ENCODE measurements at regions not wholly inside any gene's neighbourhood (a gene's known extent, or its start where the extent isn't known, plus 50 kb on each side); places are given as distances from the start of the nearest gene placed in this dataset.

- no peak for DNase-seq
Measured at GRCh38 chr2:16408331-16409005, 257.2 kb downstream of the CYRIA start.

GRCh38 chr2:16407358-16407757 lies 258.3 kb downstream of the CYRIA start:
- DNase-seq, result no peak

DNA sequence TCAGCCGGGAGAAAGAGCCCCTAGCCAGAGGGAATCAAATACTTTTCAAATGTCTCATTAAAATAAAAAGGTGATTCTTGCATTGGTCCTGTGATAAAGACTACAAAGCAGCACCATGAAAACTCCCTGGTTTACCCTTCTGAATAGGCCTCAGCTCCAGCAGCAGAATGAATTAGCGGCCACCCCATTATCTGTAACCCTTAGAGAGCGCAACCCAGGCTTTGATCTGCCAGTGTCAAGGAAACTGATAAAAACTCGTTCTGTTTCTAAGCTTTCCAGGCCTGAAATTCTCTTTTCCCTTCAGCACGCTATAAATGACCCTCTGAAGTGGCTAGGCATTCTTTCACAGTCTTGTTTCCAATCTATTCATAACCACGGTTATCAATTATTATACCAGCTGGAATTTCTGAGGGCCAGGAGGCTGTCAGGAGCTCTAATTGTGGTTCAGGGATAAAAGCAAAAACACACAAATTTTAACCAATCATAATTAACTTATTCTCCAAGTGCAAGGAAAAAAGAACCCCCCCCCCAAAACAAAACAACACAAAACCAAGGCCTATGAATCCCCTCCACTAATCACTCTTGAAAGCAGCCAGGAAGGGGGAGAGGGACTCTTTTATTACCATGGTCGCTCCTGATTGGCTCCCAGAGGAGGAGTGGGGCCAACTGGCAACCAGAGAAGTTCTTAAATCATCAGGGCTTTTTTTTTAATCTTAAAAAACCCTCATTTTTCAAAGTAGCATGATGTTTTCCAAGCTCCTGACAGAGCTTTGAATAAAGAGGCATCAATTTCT lies 258.9 kb downstream of the CYRIA start:
- no peak for DNase-seq

DNA sequence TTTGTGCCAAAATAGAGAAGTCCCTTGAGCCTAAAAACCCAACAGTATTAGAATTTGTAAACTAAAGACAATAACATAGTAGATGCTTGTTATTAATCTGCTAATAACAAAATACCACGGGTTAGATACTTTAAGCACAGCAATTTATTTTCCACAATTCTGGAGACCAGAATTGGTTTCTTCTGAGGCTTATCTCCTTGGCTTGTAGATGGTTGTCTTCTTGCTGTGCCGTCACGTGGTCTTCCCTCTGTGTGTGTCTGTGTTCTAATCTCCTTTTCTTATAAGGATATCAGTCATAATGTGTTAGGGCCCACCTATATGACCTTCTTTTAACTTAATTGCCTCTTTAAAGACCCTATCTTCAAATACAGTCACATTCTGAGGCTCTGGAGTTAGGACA lies 260.1 kb downstream of the CYRIA start:
- DNase-seq, result no peak

- DNase-seq, result no peak
Measured at GRCh38 chr2:16404551-16405300, 260.9 kb downstream of the CYRIA start.

DNA sequence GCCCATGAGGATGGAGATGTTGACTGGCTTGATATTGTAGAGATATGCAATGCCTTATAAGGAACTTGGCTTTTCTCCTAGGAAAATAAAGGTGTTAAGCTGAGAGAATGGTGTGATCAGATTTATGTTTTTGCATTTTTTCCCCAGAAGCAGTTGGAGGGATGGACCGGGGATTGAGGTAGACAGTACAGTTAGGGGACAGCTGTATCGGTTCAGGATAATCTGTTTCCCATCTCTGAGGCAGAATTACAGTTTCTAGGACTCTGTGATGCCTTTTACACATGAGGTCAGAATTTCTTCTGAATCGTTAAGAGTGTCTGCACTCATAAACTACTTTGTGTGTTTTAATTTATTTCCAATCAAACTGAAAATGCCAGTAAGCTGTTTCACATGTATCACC lies 261.5 kb downstream of the CYRIA start:
- no peak for DNase-seq

DNA sequence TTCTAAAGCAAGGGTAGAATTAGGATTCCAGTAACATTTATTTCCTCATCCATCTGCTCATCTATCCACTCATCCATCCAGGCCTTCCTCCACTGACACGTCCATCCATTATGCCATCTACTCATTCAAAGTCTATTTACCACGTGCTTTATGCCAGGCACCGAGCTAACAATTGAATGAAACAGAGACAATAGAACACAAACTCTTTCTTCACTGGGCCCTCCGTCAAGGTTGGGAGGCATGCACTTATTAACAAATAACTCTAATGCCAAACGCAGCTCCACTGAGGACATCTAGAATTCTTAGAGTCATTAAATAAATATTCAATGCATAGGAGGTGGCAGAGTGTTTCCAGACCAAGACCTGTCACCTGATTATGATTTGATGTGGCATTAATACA lies 262.7 kb downstream of the CYRIA start:
- DNase-seq, result no peak

DNA sequence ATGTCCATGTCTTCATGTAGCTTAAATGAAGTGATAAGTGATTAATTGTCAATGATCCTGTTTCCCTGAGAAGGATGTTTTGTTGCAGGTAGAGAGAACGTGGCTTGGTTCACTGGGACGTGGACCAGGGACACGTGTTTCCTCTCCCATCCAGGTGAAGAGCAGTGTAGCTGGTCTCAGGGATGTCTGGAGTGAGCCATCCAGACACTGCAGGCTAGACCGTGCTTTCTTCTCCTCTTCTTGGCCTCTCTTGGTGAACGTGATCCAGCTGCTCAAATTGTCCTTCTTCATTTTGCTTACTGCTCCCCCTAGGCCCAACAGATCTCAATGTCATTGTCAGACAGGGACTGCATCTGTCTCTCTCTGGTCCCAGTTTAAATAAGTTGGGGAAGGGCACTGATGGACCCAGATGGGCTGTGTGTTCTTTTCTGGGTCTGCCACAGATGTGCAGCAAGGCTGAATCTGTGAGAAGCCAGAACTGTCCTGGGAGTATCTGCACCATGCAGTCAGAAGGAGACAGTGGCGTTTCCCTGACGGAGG lies 263.8 kb downstream of the CYRIA start:
- DNase-seq, result no peak

GRCh38 chr2:16400127-16400623 lies 265.5 kb downstream of the CYRIA start:
- DNase-seq, result no peak

GRCh38 chr2:16398486-16399043 lies 267.1 kb downstream of the CYRIA start:
- no peak for DNase-seq

- DNase-seq, result no peak
Measured at GRCh38 chr2:16397681-16398475, 267.8 kb downstream of the CYRIA start.

- DNase-seq, result no peak
Measured at GRCh38 chr2:16396986-16397385, 268.6 kb downstream of the CYRIA start.

DNA sequence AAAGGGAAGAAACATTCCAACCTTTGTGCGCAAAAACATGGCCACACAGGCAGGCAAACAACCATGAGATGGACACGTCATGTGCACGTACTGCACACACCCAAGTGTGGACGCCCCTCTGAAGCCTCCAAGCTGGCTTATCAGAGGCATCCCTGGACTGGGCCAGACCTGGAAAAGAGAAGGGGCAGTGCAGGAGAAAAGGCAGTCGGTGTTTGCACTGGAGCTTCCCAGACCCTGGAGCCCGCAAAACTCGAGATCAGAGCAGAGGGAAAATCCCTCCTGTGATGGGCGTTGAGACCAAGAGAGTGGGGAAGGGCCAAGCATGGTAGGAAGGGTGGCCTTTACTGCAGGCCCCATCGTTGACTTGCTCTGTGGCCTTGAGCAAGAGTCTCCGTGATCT lies 269.5 kb downstream of the CYRIA start:
- DNase-seq, result no peak

DNA sequence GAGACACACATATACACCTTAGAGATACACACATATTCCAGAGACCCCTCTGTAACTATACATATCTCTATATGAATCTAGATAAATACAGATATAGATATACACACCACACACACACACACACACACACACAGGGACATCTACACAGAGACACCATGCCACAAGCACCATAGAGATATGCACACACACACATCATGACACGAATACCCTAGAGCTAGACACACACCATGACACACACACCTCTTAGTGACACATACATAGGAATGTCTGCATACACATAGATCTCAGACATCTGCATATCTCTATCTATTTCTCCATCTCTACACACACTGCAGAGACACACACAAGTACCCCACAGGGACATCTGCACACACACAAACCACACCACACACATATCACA lies 270.0 kb downstream of the CYRIA start:
- no peak for DNase-seq

GRCh38 chr2:16394986-16395550 lies 270.6 kb downstream of the CYRIA start:
- DNase-seq, result no peak

DNA sequence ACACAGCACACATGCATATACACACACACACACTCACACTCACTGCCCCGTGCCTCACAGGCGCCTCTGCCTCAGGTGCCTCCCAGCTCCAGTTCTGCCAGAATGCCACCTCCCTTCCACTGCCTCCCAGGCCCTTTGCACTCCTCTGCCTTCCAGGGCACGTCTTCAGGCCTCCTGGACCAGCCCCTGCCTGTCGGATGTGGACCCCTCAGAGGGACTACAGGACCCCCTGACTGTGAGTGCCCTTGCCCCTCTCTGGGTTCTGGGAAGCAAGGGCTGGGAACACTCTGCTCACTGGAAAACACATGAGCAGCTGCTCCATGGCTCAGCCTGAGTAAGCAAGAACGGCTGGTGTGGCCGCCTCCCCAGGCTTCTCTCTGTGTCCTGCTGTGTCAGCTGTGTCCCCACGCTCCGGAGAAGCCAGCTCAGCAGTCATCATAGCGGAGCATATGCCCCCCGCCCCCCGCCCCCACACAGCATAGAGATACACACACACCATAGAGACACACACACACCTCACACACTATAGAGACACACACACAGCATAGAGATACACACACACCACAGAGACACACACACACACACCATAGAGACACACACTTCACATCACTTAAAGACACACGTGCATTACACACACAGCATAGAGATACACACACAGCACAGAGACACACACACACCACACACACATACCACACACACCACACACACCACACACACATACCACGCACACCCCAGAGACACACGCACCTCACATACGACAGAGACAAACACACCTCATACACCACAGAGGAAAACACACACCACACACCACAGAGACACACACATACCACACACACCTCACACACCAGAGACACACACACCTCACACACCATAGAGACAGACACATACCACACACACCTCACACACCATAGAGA lies 271.3 kb downstream of the CYRIA start:
- DNase-seq, result no peak

GRCh38 chr2:16393500-16394071 lies 272.0 kb downstream of the CYRIA start:
- DNase-seq, result no peak

DNA sequence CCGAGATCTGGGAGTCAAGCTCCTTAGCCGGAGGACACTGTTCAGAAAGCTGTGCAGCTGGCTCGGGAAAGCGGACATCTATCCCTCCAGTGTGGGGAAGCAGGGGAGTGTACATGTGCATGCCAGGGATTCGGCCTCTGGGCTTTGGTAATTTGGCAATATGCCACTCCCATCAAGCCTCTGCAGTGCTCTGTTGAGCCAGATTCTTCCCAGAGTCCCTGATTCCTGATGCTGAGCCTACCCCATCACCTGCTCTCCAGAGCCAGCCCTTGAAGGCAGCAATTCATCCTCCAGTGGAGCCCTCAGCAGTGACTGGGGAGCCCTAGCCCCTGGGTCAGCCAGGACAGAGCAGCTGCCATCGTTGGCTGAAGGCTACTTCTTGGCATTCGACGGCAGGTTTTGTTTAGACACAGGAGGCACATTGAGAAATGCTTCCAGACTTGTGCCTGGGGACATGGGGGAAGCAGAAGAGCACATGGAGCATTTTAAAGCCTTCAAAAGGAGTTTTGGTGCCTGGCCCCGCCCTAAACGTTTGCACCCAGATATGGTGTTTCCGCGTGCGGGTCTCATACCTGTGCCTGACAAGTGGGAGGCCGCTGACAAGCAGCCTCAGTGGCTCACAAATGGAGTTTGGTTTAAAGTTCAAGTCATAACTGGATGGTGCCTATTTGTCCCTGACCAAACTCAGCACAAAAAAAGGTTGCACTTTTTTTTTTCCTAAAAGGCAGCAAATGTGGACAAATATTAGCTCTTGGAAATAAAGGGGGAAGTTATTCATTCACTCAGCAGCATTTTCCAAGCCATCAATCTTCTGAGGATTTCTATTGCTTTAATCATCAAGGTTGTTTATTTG lies 272.8 kb downstream of the CYRIA start:
- no peak for DNase-seq

- DNase-seq, result no peak
Measured at GRCh38 chr2:16391986-16392385, 273.6 kb downstream of the CYRIA start.
